ENCODE measurements at regions not wholly inside any gene's neighbourhood (a gene's known extent, or its start where the extent isn't known, plus 50 kb on each side); places are given as distances from the start of the nearest gene placed in this dataset.

GRCh38 chr5:97955450-97955849 is 772.4 kb upstream of the RIOK2 start:
- no peak for TF ChIP-seq GATA3 (IDR thresholded peaks at IDR 0.05; ENCODE audit: low read depth, low read length)
- no peak for TF ChIP-seq GATA2 (IDR thresholded peaks at IDR 0.05; ENCODE audit: low read depth, low read length)

Measured in SH-SY5Y (cell line).